ENCODE measurements at regions not wholly inside any gene's neighbourhood (a gene's known extent, or its start where the extent isn't known, plus 50 kb on each side); places are given as distances from the start of the nearest gene placed in this dataset.

- DNase-seq (ENCODE audit: low spot score in 2 of 2) = no peak
- no peaks in the 10 kb centered on the region for H3K36me3 ChIP-seq
- no peak overlapping the region for H3K4me3 ChIP-seq
- no peak overlapping the region for H3K27ac ChIP-seq
- H3K9me3 ChIP-seq = no peaks in the 10 kb centered on the region
- no peaks in the 10 kb centered on the region for H3K4me1 ChIP-seq
- intact Hi-C loops (cut with DNase I) = no loop called here
- no peak for TF ChIP-seq CTCF (IDR thresholded peaks at IDR 0.05)
- H3K27me3 ChIP-seq = no peaks in the 10 kb centered on the region
These were observed 171.2 kb upstream of the SULF2 start for GRCh38 chr20:47956268-47956995.

- no peaks in the 10 kb centered on the region for H3K27me3 ChIP-seq
- H3K9me3 ChIP-seq = no peaks in the 10 kb centered on the region
- no peak for DNase-seq (ENCODE audit: low spot score in 2 of 2)
- intact Hi-C loops (cut with DNase I) = no loop called here
- H3K36me3 ChIP-seq = no peaks in the 10 kb centered on the region
- H3K4me1 ChIP-seq = no peaks in the 10 kb centered on the region
- no peak for TF ChIP-seq CTCF (IDR thresholded peaks at IDR 0.05)
- no peak overlapping the region for H3K27ac ChIP-seq
- H3K4me3 ChIP-seq = no peak overlapping the region
These were observed 168.2 kb upstream of the SULF2 start for GRCh38 chr20:47953471-47953870.

- Histone ChIP-seq H3K4me1 (no peaks in the 10 kb centered on the region), H3K27ac (no peak overlapping the region), H3K36me3 (no peaks in the 10 kb centered on the region), H3K4me3 (no peak overlapping the region), H3K9me3 (no peaks in the 10 kb centered on the region), H3K27me3 (no peaks in the 10 kb centered on the region)
- intact Hi-C loops (cut with DNase I) = no loop called here
- TF ChIP-seq CTCF (IDR thresholded peaks at IDR 0.05) = no peak
- no peak for DNase-seq (ENCODE audit: low spot score in 2 of 2)
These were observed 166.8 kb upstream of the SULF2 start for GRCh38 chr20:47952023-47952564.

GRCh38 chr20:47951521-47951971, 166.3 kb upstream of the SULF2 start:
- Histone ChIP-seq H3K9me3 (no peaks in the 10 kb centered on the region), H3K36me3 (no peaks in the 10 kb centered on the region), H3K27me3 (no peaks in the 10 kb centered on the region), H3K4me3 (no peak overlapping the region), H3K4me1 (no peaks in the 10 kb centered on the region), H3K27ac (no peak overlapping the region)
- TF ChIP-seq CTCF (IDR thresholded peaks at IDR 0.05) = no peak
- intact Hi-C loops (cut with DNase I) = no loop called here
- DNase-seq (ENCODE audit: low spot score in 2 of 2) = no peak

GRCh38 chr20:47950913-47951283, 165.6 kb upstream of the SULF2 start:
- H3K9me3 ChIP-seq = no peaks in the 10 kb centered on the region
- H3K27ac ChIP-seq = no peak overlapping the region
- DNase-seq (ENCODE audit: low spot score in 2 of 2) = no peak
- no peaks in the 10 kb centered on the region for H3K4me1 ChIP-seq
- no peak for TF ChIP-seq CTCF (IDR thresholded peaks at IDR 0.05)
- no peaks in the 10 kb centered on the region for H3K36me3 ChIP-seq
- no peak overlapping the region for H3K4me3 ChIP-seq
- H3K27me3 ChIP-seq = no peaks in the 10 kb centered on the region
- intact Hi-C loops (cut with DNase I) = no loop called here

Measured in ascending aorta (tissue), 2 donors.